ENCODE measurements at regions not wholly inside any gene's neighbourhood (a gene's known extent, or its start where the extent isn't known, plus 50 kb on each side); places are given as distances from the start of the nearest gene placed in this dataset.

DNA sequence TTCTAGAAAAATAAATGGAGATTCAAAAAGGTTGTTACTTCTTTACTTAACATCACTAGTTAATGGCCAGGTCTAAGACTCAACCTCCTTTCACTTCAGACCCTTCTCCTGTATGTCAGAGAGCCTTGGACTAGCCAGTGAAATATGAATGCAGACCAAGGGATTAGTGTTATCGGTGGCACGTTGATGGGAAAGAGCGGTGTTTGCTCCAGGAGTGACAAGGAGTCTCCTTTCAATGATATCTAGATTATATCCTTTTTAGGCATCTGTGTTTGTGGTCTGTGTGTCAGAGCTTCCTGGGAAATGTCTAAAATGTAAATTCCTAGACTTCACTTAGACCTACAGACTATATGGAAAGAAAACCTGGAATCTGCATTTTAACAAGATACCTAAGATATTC is 658.0 kb upstream of the KCNMB2 start:
- ChIA-PET CTCF (no interaction called here), POLR2A (no interaction called here)
- Mint-ChIP-seq H3K9me3 (ENCODE audit: insufficient read depth) (no peaks in the 10 kb centered on the region), H3K4me1 (peaks cover 2% of the 10 kb centered on the region), H3K4me3 (no peak overlapping the region), H3K27ac (no peak overlapping the region), H3K27me3 (no peaks in the 10 kb centered on the region)
- Histone ChIP-seq H3K36me3 (replicated peaks in 1 of 2; ENCODE audit: control extremely low read depth in 1 of 2, control insufficient read depth in 1 of 2, extremely low read depth in 1 of 2, insufficient read depth in 2 of 2, low read length in 1 of 2) (no peaks in the 10 kb centered on the region), H3K9ac (ENCODE audit: low read length) (no peak overlapping the region), H3K4me1 (ENCODE audit: control insufficient read depth in 2 of 2, insufficient read depth in 2 of 2, low read length in 2 of 2) (no peaks in the 10 kb centered on the region), H4K20me1 (ENCODE audit: control insufficient read depth, insufficient read depth, low read length, poor library complexity, severe bottlenecking) (no peaks in the 10 kb centered on the region), H3K27me3 (replicated peaks in 1 of 4; ENCODE audit: control extremely low read depth in 1 of 4, control insufficient read depth in 3 of 4, insufficient read depth in 4 of 4, low read length in 3 of 4) (peaks cover 0 to 2% (median 0%) of the 10 kb centered on the region in 4 experiments), H3K27ac (ENCODE audit: low read length in 2 of 2) (no peak overlapping the region), H3K79me2 (ENCODE audit: control insufficient read depth, insufficient read depth, low read length) (no peaks in the 10 kb centered on the region), H3K4me3 (ENCODE audit: control extremely low read depth in 1 of 5, extremely low read depth in 1 of 5, insufficient read depth in 1 of 5, low read depth in 2 of 5, low read length in 4 of 5) (no peak overlapping the region), H3K4me2 (replicated peaks; ENCODE audit: low read depth, low read length, poor library complexity, severe bottlenecking) (no peak overlapping the region), H3K9me3 (ENCODE audit: control extremely low read depth in 1 of 3, control insufficient read depth in 2 of 3, insufficient read depth in 1 of 3, low read length in 2 of 3) (no peaks in the 10 kb centered on the region), H2AFZ (ENCODE audit: insufficient read depth, low read depth, low read length, poor library complexity, severe bottlenecking) (no peak overlapping the region)
- intact Hi-C loops (cut with micrococcal nuclease): no loop called here
- TF ChIP-seq, protein P1, sequence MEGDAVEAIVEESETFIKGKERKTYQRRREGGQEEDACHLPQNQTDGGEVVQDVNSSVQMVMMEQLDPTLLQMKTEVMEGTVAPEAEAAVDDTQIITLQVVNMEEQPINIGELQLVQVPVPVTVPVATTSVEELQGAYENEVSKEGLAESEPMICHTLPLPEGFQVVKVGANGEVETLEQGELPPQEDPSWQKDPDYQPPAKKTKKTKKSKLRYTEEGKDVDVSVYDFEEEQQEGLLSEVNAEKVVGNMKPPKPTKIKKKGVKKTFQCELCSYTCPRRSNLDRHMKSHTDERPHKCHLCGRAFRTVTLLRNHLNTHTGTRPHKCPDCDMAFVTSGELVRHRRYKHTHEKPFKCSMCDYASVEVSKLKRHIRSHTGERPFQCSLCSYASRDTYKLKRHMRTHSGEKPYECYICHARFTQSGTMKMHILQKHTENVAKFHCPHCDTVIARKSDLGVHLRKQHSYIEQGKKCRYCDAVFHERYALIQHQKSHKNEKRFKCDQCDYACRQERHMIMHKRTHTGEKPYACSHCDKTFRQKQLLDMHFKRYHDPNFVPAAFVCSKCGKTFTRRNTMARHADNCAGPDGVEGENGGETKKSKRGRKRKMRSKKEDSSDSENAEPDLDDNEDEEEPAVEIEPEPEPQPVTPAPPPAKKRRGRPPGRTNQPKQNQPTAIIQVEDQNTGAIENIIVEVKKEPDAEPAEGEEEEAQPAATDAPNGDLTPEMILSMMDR (IDR thresholded peaks at IDR 0.05): no peak
- no peak for TF ChIP-seq EZH2 (IDR thresholded peaks at IDR 0.05; ENCODE audit: borderline replicate concordance, insufficient read depth, low read depth, low read length, poor library complexity, severe bottlenecking)
- no CpG with 5 or more reads among the region's 3 CpGs for WGBS (ENCODE audit: insufficient coverage)
- DNase-seq: no peak
- ATAC-seq (ENCODE audit: low read depth): no peak

GRCh38 chr3:177878957-177879356 is 657.3 kb upstream of the KCNMB2 start:
- H3K79me2 ChIP-seq (ENCODE audit: control insufficient read depth, insufficient read depth, low read length): no peaks in the 10 kb centered on the region
- DNase-seq: no peak
- WGBS (ENCODE audit: insufficient coverage): 90% methylated on average over 4 of the region's 4 CpGs
- ChIA-PET CTCF (no interaction called here), POLR2A (no interaction called here)
- TF ChIP-seq, protein P1 (IDR thresholded peaks at IDR 0.05): no peak
- TF ChIP-seq EZH2 (IDR thresholded peaks at IDR 0.05; ENCODE audit: borderline replicate concordance, insufficient read depth, low read depth, low read length, poor library complexity, severe bottlenecking): no peak
- no peak overlapping the region for H3K4me3 Mint-ChIP-seq
- intact Hi-C loops (cut with micrococcal nuclease): no loop called here
- no peaks in the 10 kb centered on the region for H3K27me3 ChIP-seq (replicated peaks in 1 of 4; ENCODE audit: control extremely low read depth in 1 of 4, control insufficient read depth in 3 of 4, insufficient read depth in 4 of 4, low read length in 3 of 4)
- no peak overlapping the region for H3K9ac ChIP-seq (ENCODE audit: low read length)
- H3K27me3 Mint-ChIP-seq: no peaks in the 10 kb centered on the region
- no peaks in the 10 kb centered on the region for H3K36me3 ChIP-seq (replicated peaks in 1 of 2; ENCODE audit: control extremely low read depth in 1 of 2, control insufficient read depth in 1 of 2, extremely low read depth in 1 of 2, insufficient read depth in 2 of 2, low read length in 1 of 2)
- no peaks in the 10 kb centered on the region for H3K9me3 Mint-ChIP-seq (ENCODE audit: insufficient read depth)
- H3K9me3 ChIP-seq (ENCODE audit: control extremely low read depth in 1 of 3, control insufficient read depth in 2 of 3, insufficient read depth in 1 of 3, low read length in 2 of 3): no peaks in the 10 kb centered on the region
- H3K27ac ChIP-seq (ENCODE audit: low read length in 2 of 2): no peak overlapping the region
- no peak overlapping the region for H3K4me2 ChIP-seq (replicated peaks; ENCODE audit: low read depth, low read length, poor library complexity, severe bottlenecking)
- H2AFZ ChIP-seq (ENCODE audit: insufficient read depth, low read depth, low read length, poor library complexity, severe bottlenecking): no peak overlapping the region
- H3K4me3 ChIP-seq (ENCODE audit: control extremely low read depth in 1 of 5, extremely low read depth in 1 of 5, insufficient read depth in 1 of 5, low read depth in 2 of 5, low read length in 4 of 5): no peak overlapping the region
- peaks cover 7% of the 10 kb centered on the region for H3K4me1 Mint-ChIP-seq
- H3K4me1 ChIP-seq (ENCODE audit: control insufficient read depth in 2 of 2, insufficient read depth in 2 of 2, low read length in 2 of 2): no peaks in the 10 kb centered on the region
- no peak overlapping the region for H3K27ac Mint-ChIP-seq
- no peaks in the 10 kb centered on the region for H4K20me1 ChIP-seq (ENCODE audit: control insufficient read depth, insufficient read depth, low read length, poor library complexity, severe bottlenecking)
- ATAC-seq (ENCODE audit: low read depth): no peak
